Esophagus squamous epithelium (tissue), 5 donors: ENCODE measurements at regions not wholly inside any gene's neighbourhood (a gene's known extent, or its start where the extent isn't known, plus 50 kb on each side); places are given as distances from the start of the nearest gene placed in this dataset.
A peak's percentile ranks its signal among the peaks of the same experiment; 100 is the strongest.

ENCODE experiments used
- DNase-seq: peaks from one replicate; lab custom pipeline; 2025; lab: John Stamatoyannopoulos, UW
- H3K27ac ChIP-seq, 4 donors: fragments of 200-600 bp; sonication (generic); one replicate each; pipeline ENCODE4 v1.5.1; 2016 to 2019; ENCODE audit warnings: mild to moderate bottlenecking in 1 of 4
- H3K27me3 ChIP-seq, 4 donors: fragments of 200-600 bp; sonication (generic); 1 replicate in 3 of 4; 2 replicates in 1 of 4; pipeline versions ENCODE4 v1.5.1 to v1.6.0; 2017 to 2021; ENCODE audit warnings: antibody characterized with exemption in 1 of 4
- H3K36me3 ChIP-seq, 3 donors: fragments of 200-600 bp; sonication (generic); one replicate each; pipeline ENCODE4 v1.5.1; 2016 to 2019
- H3K4me1 ChIP-seq, 3 donors: fragments of 200-600 bp; sonication (generic); one replicate each; pipeline ENCODE4 v1.5.1; 2017 to 2019
- H3K4me3 ChIP-seq, 4 donors: fragments of 200-600 bp; sonication (generic); 1 replicate in 3 of 4; 2 replicates in 1 of 4; pipeline ENCODE4 v1.5.1; 2016 to 2019; ENCODE audit warnings: mild to moderate bottlenecking in 2 of 4, moderate library complexity in 1 of 4
- H3K9me3 ChIP-seq, 3 donors: fragments of 200-600 bp; sonication (generic); one replicate each; pipeline ENCODE4 v1.5.1; 2016 to 2019
- POLR2A ChIP-seq, 4 donors: fragments of 450-650 bp; IDR thresholded peaks; one replicate each; pipeline ENCODE4 v1.6.1; 2017; ENCODE audit warnings: antibody characterized with exemption in 4 of 4, mild to moderate bottlenecking in 4 of 4, moderate library complexity in 3 of 4
- WGBS, 2 donors: methylation state at CpG; one replicate each; pipeline ENCODE4 v1.1.5; 2018; 5-methylcytosine and 5-hydroxymethylcytosine counted together
- intact Hi-C: fragments of 100-400 bp; cut with DNase I; formaldehyde crosslinking; loops from one replicate; pipeline ENCODE4 v1.15.0; 2022
- TF ChIP-seq, protein P1 (sequence below), 6 experiments: fragments of 450-650 bp in 4 of 6; fragments of 200-600 bp in 2 of 6; sonication (generic) in 2 of 6; IDR thresholded peaks; one replicate each; pipeline ENCODE4 v1.5.1; 2016 to 2019; ENCODE audit warnings: antibody characterized with exemption in 6 of 6, mild to moderate bottlenecking in 4 of 6, moderate library complexity in 4 of 6
- donor health status: DM: yes; HTN: yes; CAD: no.

DNA sequence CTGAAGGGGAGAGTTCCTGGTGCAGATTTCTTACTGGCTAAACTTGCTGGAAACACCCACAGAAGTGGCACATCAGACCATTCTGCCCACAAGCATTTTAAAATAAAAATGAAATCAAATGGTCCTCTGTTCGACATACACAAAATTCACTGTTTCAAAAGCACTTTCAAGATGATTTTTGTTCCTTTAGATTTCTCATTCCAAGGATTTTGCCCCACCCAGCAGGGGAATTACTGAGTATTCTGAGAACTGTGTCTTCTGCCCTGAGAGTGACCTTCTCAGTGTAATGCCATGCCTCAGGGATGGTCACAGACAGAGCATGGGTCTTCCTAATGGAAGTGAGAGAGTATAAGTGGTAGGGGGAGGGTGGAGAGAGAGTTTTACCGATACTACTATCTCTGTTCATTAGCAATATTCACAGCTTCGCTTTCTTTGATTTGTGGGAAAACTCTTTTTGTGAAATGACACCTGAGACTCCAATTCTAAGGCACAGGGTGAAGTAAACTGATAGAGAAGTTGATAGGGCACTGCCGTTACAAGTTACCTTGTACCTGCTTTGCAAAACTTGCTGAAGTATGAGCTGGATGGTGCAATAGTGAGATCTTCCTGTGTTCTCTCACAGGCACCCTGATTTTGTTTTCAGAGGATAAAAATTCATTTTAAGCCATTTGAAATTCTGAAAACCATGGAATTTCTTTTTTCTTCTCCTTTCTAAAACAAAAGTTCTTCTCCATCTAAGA is 95.8 kb upstream of the CD180 start:
- no peak for DNase-seq
- Histone ChIP-seq H3K4me3 (no peak overlapping the region), H3K4me1 (peaks cover 0 to 66% (median 28%) of the 10 kb centered on the region in 3 donors), H3K36me3 (no peaks in the 10 kb centered on the region), H3K27ac (peak overlapping the region in 3 of 4 donors; percentile 64 to 82 (median 75)), H3K27me3 (no peaks in the 10 kb centered on the region), H3K9me3 (no peaks in the 10 kb centered on the region)
- no peak for TF ChIP-seq POLR2A (IDR thresholded peaks at IDR 0.05)
- TF ChIP-seq, protein P1, sequence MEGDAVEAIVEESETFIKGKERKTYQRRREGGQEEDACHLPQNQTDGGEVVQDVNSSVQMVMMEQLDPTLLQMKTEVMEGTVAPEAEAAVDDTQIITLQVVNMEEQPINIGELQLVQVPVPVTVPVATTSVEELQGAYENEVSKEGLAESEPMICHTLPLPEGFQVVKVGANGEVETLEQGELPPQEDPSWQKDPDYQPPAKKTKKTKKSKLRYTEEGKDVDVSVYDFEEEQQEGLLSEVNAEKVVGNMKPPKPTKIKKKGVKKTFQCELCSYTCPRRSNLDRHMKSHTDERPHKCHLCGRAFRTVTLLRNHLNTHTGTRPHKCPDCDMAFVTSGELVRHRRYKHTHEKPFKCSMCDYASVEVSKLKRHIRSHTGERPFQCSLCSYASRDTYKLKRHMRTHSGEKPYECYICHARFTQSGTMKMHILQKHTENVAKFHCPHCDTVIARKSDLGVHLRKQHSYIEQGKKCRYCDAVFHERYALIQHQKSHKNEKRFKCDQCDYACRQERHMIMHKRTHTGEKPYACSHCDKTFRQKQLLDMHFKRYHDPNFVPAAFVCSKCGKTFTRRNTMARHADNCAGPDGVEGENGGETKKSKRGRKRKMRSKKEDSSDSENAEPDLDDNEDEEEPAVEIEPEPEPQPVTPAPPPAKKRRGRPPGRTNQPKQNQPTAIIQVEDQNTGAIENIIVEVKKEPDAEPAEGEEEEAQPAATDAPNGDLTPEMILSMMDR (IDR thresholded peaks at IDR 0.05): no peak
- WGBS, 2 donors: 86 to 91% methylated on average over 4 of the region's 4 CpGs
- intact Hi-C loops: no loop called here

DNA sequence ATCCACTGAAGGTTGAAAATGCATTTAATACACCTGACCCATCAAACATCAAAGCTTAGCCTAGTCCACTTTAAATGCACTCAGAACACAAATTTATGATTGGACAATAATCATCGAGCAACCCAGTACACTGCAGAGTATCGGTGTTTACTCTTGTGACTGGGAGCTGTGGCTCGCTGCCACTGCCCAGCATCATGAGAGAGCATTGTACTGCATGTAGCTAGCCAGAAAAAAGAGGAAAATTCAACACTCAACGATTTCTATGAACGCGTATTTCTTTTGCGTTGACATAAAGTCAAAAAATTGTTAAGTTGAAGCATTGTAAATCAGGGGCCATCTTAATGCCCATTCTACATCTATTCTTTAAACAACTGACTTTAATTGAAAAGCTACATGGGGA is 95.1 kb upstream of the CD180 start:
- peak overlapping the region; percentile 34 to 82 (median 70) for H3K27ac ChIP-seq
- no peak for DNase-seq
- intact Hi-C loops: no loop called here

GRCh38 chr5:67291066-67291465 is 94.5 kb upstream of the CD180 start:
- Histone ChIP-seq H3K9me3 (no peaks in the 10 kb centered on the region), H3K4me3 (no peak overlapping the region), H3K4me1 (peaks cover 0 to 65% (median 28%) of the 10 kb centered on the region in 3 donors), H3K27me3 (no peaks in the 10 kb centered on the region), H3K27ac (peak overlapping the region; percentile 34 to 82 (median 70)), H3K36me3 (no peaks in the 10 kb centered on the region)
- 71 to 79% methylated on average over 4 of the region's 4 CpGs for WGBS, 2 donors
- TF ChIP-seq, protein P1 (IDR thresholded peaks at IDR 0.05): no peak
- TF ChIP-seq POLR2A (IDR thresholded peaks at IDR 0.05): no peak
- DNase-seq: no peak
- intact Hi-C loops: no loop called here

More for the DNA sequence above, 95.1 kb upstream of the CD180 start:
- Histone ChIP-seq H3K27me3 (no peaks in the 10 kb centered on the region), H3K4me1 (peaks cover 0 to 65% (median 28%) of the 10 kb centered on the region in 3 donors), H3K36me3 (no peaks in the 10 kb centered on the region), H3K9me3 (no peaks in the 10 kb centered on the region), H3K4me3 (no peak overlapping the region)
- TF ChIP-seq, protein P1 (IDR thresholded peaks at IDR 0.05): no peak
- no peak for TF ChIP-seq POLR2A (IDR thresholded peaks at IDR 0.05)
- WGBS, 2 donors: 77 to 84% methylated on average over 7 of the region's 7 CpGs

GRCh38 chr5:67290655-67291054 is 94.1 kb upstream of the CD180 start:
- no peaks in the 10 kb centered on the region for H3K27me3 ChIP-seq
- TF ChIP-seq, protein P1 (IDR thresholded peaks at IDR 0.05): no peak
- no peak for TF ChIP-seq POLR2A (IDR thresholded peaks at IDR 0.05)
- peak overlapping the region in 3 of 4 donors; percentile 64 to 82 (median 75) for H3K27ac ChIP-seq
- no peaks in the 10 kb centered on the region for H3K9me3 ChIP-seq
- 73 to 75% methylated on average over 3 of the region's 3 CpGs for WGBS, 2 donors
- no peak for DNase-seq
- no peaks in the 10 kb centered on the region for H3K36me3 ChIP-seq
- H3K4me1 ChIP-seq: peaks cover 0 to 65% (median 28%) of the 10 kb centered on the region in 3 donors
- intact Hi-C loops: no loop called here
- H3K4me3 ChIP-seq: no peak overlapping the region

- TF ChIP-seq POLR2A (IDR thresholded peaks at IDR 0.05): no peak
- TF ChIP-seq, protein P1 (IDR thresholded peaks at IDR 0.05): no peak
- intact Hi-C loops: no loop called here
- Histone ChIP-seq H3K4me3 (no peak overlapping the region), H3K4me1 (peaks cover 0 to 65% (median 28%) of the 10 kb centered on the region in 3 donors), H3K9me3 (no peaks in the 10 kb centered on the region), H3K27ac (peak overlapping the region in 3 of 4 donors; percentile 64 to 82 (median 75)), H3K36me3 (no peaks in the 10 kb centered on the region), H3K27me3 (no peaks in the 10 kb centered on the region)
- 60 to 70% methylated on average over 4 of the region's 4 CpGs for WGBS, 2 donors
- no peak for DNase-seq
Observed at GRCh38 chr5:67289763-67290521, 93.3 kb upstream of the CD180 start.
